Heart left ventricle (tissue), 16 donors: ENCODE measurements at regions not wholly inside any gene's neighbourhood (a gene's known extent, or its start where the extent isn't known, plus 50 kb on each side); places are given as distances from the start of the nearest gene placed in this dataset.

Source experiments
- ATAC-seq, 4 donors: fragments of 200-7000 bp; cut with Tn5 transposase; one replicate each; pipeline ENCODE4 v1.9.1; 2020 to 2022; ENCODE audit warnings: moderate library complexity in 4 of 4, mild to moderate bottlenecking in 3 of 4, moderate number of reproducible peaks in 1 of 4
- DNase-seq, 5 donors: peaks; one replicate each; pipeline ENCODE4 v3.0.0-alpha.2; 2020
- H3K27ac ChIP-seq, 12 donors: fragments of 200-600 bp; sonication (generic) in 4 of 12; one replicate each; pipeline versions ENCODE4 v1.5.0 to v1.8.0; 2016 to 2022; ENCODE audit warnings: mild to moderate bottlenecking in 2 of 12
- H3K27me3 ChIP-seq, 9 donors: fragments of 200-600 bp; sonication (generic) in 2 of 9; one replicate each; pipeline versions ENCODE4 v1.5.1 to v1.8.0; 2016 to 2022; ENCODE audit warnings: mild to moderate bottlenecking in 3 of 9
- H3K36me3 ChIP-seq, 9 donors: fragments of 200-600 bp; sonication (generic) in 2 of 9; one replicate each; pipeline versions ENCODE4 v1.5.0 to v1.8.0; 2018 to 2022; ENCODE audit warnings: mild to moderate bottlenecking in 2 of 9
- H3K4me1 ChIP-seq, 12 donors: fragments of 200-600 bp; sonication (generic) in 4 of 12; one replicate each; pipeline versions ENCODE4 v1.5.0 to v1.8.0; 2016 to 2022; ENCODE audit warnings: mild to moderate bottlenecking in 3 of 12
- H3K4me3 ChIP-seq, 12 donors: fragments of 200-600 bp; sonication (generic) in 4 of 12; one replicate each; pipeline versions ENCODE4 v1.5.0 to v1.8.0; 2017 to 2022; ENCODE audit warnings: mild to moderate bottlenecking in 9 of 12, moderate library complexity in 4 of 12
- H3K9me3 ChIP-seq, 12 donors: fragments of 200-600 bp; sonication (generic) in 4 of 12; one replicate each; pipeline versions ENCODE4 v1.5.0 to v1.8.0; 2016 to 2022; ENCODE audit warnings: mild to moderate bottlenecking in 1 of 12
- CTCF ChIP-seq, 12 donors: fragments of 200-600 bp; sonication (generic) in 4 of 12; IDR thresholded peaks; one replicate each; pipeline versions ENCODE4 v1.5.0 to v1.8.0; 2018 to 2022; ENCODE audit warnings: antibody characterized with exemption in 12 of 12, mild to moderate bottlenecking in 5 of 12
- POLR2A ChIP-seq, 2 donors: fragments of 450-650 bp; IDR thresholded peaks; one replicate each; pipeline ENCODE4 v1.6.1; 2017; ENCODE audit warnings: antibody characterized with exemption in 2 of 2, mild to moderate bottlenecking in 2 of 2, moderate library complexity in 2 of 2
- WGBS, 4 donors: extraction: QIAGEN DNeasy Blood & Tissue Kit in 2 of 4; methylation state at CpG; one replicate each; pipeline versions ENCODE4 v1.1.5 to v1.1.7; 2013 to 2018; 5-methylcytosine and 5-hydroxymethylcytosine counted together
- intact Hi-C, 10 donors: fragments of 100-400 bp; cut with DNase I; formaldehyde crosslinking; loops; one replicate each; pipeline versions ENCODE4 v1.11.1 to v1.14.2; 2022
- donor health status: ischemic (EF 13 %, LVEDD 7.1; RV severe dilation, severe dysfunction).
- donor health status: healthy with polysubstance abuse.
- donor health status: DM: no; HTN: yes; CAD: no.
- donor health status: DM: no; HTN: no; CAD: no.
- donor health status: ischemic (EF 25% LVEDD 6.9; RV normal size, moderate dysfunction).
- donor health status: ischemic (EF 25% LVEDD 5.7; RV mildly dilated, moderate dysfunction).
- donor health status: healthy.
- donor health status: DM: yes; HTN: yes; CAD: no.
- donor health status: ischemic (EF 35%, LVEDD 5.7; RV mildly dilated, moderate dysfunction).
- donor health status: nonischemic (EF 11% LVEDD 7.7; RV severe dilation, severe dysfunction).
- donor health status: DM: yes; HTN: yes; CAD: no.
- donor health status: PGD.
- donor health status: ischemic (EF 29% LVEDD 5.4; RV normal size, mild dysfunction).
- donor health status: nonischemic (EF 23%, LVEDD 6.1; RV moderate dilation, normal function).

GRCh38 chr1:81560629-81561028 is 240.1 kb upstream of the ADGRL2 start:
- H3K4me3 ChIP-seq, result no peak overlapping the region
- H3K9me3 ChIP-seq, result no peaks in the 10 kb centered on the region
- WGBS, 4 donors, result 92 to 96% (median 95%) methylated on average over 7 of the region's 7 CpGs
- intact Hi-C loops, result loop anchor here in 1 of 10 donors (10.0 kb wide), 1 partner anchor 194 kb away; no protein-coding TSS in a partner anchor
- TF ChIP-seq CTCF (IDR thresholded peaks at IDR 0.05) (no peak), POLR2A (IDR thresholded peaks at IDR 0.05) (no peak)
- no peak for ATAC-seq
- no peaks in the 10 kb centered on the region for H3K4me1 ChIP-seq
- no peaks in the 10 kb centered on the region for H3K27me3 ChIP-seq
- no peak for DNase-seq
- no peaks in the 10 kb centered on the region for H3K36me3 ChIP-seq
- no peak overlapping the region for H3K27ac ChIP-seq

GRCh38 chr1:81559662-81560350 is 240.9 kb upstream of the ADGRL2 start:
- Histone ChIP-seq H3K9me3 (no peaks in the 10 kb centered on the region), H3K36me3 (no peaks in the 10 kb centered on the region), H3K27ac (no peak overlapping the region), H3K4me1 (no peaks in the 10 kb centered on the region), H3K27me3 (no peaks in the 10 kb centered on the region), H3K4me3 (no peak overlapping the region)
- DNase-seq, result no peak
- TF ChIP-seq CTCF (IDR thresholded peaks at IDR 0.05), result peak in 5 of 12 donors; percentile 5 to 65 (median 23)
- no peak for TF ChIP-seq POLR2A (IDR thresholded peaks at IDR 0.05)
- intact Hi-C loops, result loop anchor here in 5 of 10 donors (10.0 kb wide), 3 partner anchors 145 to 195 kb away; no protein-coding TSS in a partner anchor
- no peak for ATAC-seq
- WGBS, 4 donors, result 52 to 61% (median 55%) methylated on average over 1 of the region's 1 CpG

GRCh38 chr1:81558291-81559076 is 242.2 kb upstream of the ADGRL2 start:
- Histone ChIP-seq H3K4me1 (no peaks in the 10 kb centered on the region), H3K36me3 (no peaks in the 10 kb centered on the region), H3K9me3 (no peaks in the 10 kb centered on the region), H3K27me3 (no peaks in the 10 kb centered on the region), H3K4me3 (no peak overlapping the region), H3K27ac (no peak overlapping the region)
- TF ChIP-seq CTCF (IDR thresholded peaks at IDR 0.05) (no peak), POLR2A (IDR thresholded peaks at IDR 0.05) (no peak)
- intact Hi-C loops, result loop anchor here in 4 of 10 donors (10.0 kb wide), 3 partner anchors 144 to 196 kb away; no protein-coding TSS in a partner anchor
- 96 to 99% (median 98%) methylated on average over 1 of the region's 1 CpG for WGBS, 4 donors
- DNase-seq (no peak), ATAC-seq (no peak)

GRCh38 chr1:81556968-81557367 is 243.8 kb upstream of the ADGRL2 start:
- Histone ChIP-seq H3K27me3 (no peaks in the 10 kb centered on the region), H3K4me3 (no peak overlapping the region), H3K36me3 (no peaks in the 10 kb centered on the region), H3K9me3 (no peaks in the 10 kb centered on the region), H3K4me1 (no peaks in the 10 kb centered on the region), H3K27ac (no peak overlapping the region)
- intact Hi-C loops, result loop anchor here in 4 of 10 donors (10.0 kb wide), 3 partner anchors 142 to 198 kb away; no protein-coding TSS in a partner anchor
- WGBS, 4 donors, result 85 to 93% (median 88%) methylated on average over 11 of the region's 11 CpGs
- TF ChIP-seq CTCF (IDR thresholded peaks at IDR 0.05), result no peak
- no peak for TF ChIP-seq POLR2A (IDR thresholded peaks at IDR 0.05)
- no peak for DNase-seq
- no peak for ATAC-seq
